Osteoblast (primary cell): ENCODE measurements at regions not wholly inside any gene's neighbourhood (a gene's known extent, or its start where the extent isn't known, plus 50 kb on each side); places are given as distances from the start of the nearest gene placed in this dataset.
"Not testable (repeated sequence)": the region's sequence is repeated elsewhere in the genome, so short reads cannot be mapped to it uniquely, and the experiment has no call there.

Experiments used
- DNase-seq: peaks from one replicate; pipeline ENCODE4 v3.0.0; 2011; ENCODE audit warnings: low spot score, mixed read lengths; ENCODE audit not compliant: insufficient read length; ENCODE audit errors: missing footprints
- H2AFZ ChIP-seq: 2 replicates; pipeline ENCODE4 v1.6.0; 2011; ENCODE audit warnings: mild to moderate bottlenecking, low read length
- H3K27ac ChIP-seq: 2 replicates; pipeline ENCODE4 v1.5.1; 2011; ENCODE audit warnings: mild to moderate bottlenecking, low read depth, low read length, moderate library complexity
- H3K27me3 ChIP-seq: 2 replicates; pipeline ENCODE4 v1.6.0; 2012; ENCODE audit warnings: mild to moderate bottlenecking, control low read depth, inconsistent platforms, low read length, moderate library complexity; ENCODE audit not compliant: insufficient read depth
- H3K36me3 ChIP-seq: 2 replicates; pipeline ENCODE4 v1.5.1; 2011; ENCODE audit warnings: mild to moderate bottlenecking, low read length, control low read depth, moderate library complexity; ENCODE audit not compliant: insufficient read depth
- H3K4me1 ChIP-seq: 2 replicates; pipeline ENCODE4 v1.5.1; 2011; ENCODE audit warnings: mild to moderate bottlenecking, low read length, control low read depth, moderate library complexity; ENCODE audit not compliant: insufficient read depth
- H3K4me2 ChIP-seq: 2 replicates; pipeline ENCODE4 v1.6.0; 2011; ENCODE audit warnings: mild to moderate bottlenecking, low read length; ENCODE audit not compliant: insufficient read depth
- H3K4me3 ChIP-seq: fragments of 200-600 bp; sonication (generic); 3 replicates; pipeline ENCODE4 v1.5.1; 2012; ENCODE audit warnings: mild to moderate bottlenecking, low read length, inconsistent platforms; ENCODE audit not compliant: insufficient read depth
- H3K79me2 ChIP-seq: 2 replicates; pipeline ENCODE4 v1.6.0; 2012; ENCODE audit warnings: mild to moderate bottlenecking, low read length, control low read depth, inconsistent platforms; ENCODE audit not compliant: insufficient read depth
- H3K9me3 ChIP-seq: 2 replicates; pipeline ENCODE4 v1.5.1; 2011; ENCODE audit warnings: low read depth, low read length, control low read depth
- H4K20me1 ChIP-seq: 2 replicates; pipeline ENCODE4 v1.6.0; 2012; ENCODE audit warnings: mild to moderate bottlenecking, low read length, control low read depth; ENCODE audit not compliant: insufficient read depth
- TF ChIP-seq, protein P1 (sequence below): IDR thresholded peaks from 2 replicates; pipeline ENCODE4 v1.5.1; 2011; ENCODE audit warnings: mild to moderate bottlenecking, low read depth, low read length, moderate library complexity; ENCODE audit errors: extremely low read depth

DNA sequence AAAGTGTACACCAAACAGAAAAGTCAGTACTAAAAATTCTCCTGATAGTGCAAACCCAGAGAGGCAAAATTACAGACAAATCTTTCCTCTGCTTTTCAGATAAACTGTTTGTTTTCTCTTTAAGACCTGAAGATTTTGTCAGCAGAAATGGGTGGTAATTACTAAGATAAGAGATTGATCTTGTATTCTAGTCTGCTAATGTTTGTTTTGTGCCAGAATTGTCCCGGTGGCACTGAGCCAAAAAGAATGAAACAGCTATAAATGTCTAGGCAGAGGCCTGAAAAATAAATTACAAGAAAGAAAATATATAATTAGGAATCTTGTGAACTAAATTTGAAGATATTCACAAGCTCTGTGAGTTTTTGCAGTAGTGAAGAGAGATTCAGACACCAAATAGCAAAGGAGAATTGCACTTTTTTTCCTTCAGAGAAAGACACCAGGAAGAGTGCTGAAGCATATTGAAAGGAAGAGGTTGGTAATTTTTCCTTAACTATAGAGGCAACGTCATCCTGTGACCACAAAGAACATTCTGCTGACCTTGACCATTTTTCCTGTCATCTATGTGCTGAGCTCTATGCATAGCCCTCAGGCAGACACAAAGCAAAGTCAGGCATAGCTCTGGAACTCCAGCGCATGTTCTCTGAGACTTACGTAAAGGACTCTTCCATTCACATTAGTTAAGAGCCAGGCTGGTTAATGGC lies 314.5 kb upstream of the RASGEF1B start:
- Histone ChIP-seq H3K27ac (no peak overlapping the region), H3K27me3 (no peaks in the 10 kb centered on the region), H3K4me3 (no peak overlapping the region), H3K4me1 (no peaks in the 10 kb centered on the region), H2AFZ (no peak overlapping the region), H4K20me1 (no peaks in the 10 kb centered on the region), H3K4me2 (no peak overlapping the region), H3K36me3 (no peaks in the 10 kb centered on the region), H3K79me2 (no peaks in the 10 kb centered on the region), H3K9me3 (no peaks in the 10 kb centered on the region)
- TF ChIP-seq, protein P1, sequence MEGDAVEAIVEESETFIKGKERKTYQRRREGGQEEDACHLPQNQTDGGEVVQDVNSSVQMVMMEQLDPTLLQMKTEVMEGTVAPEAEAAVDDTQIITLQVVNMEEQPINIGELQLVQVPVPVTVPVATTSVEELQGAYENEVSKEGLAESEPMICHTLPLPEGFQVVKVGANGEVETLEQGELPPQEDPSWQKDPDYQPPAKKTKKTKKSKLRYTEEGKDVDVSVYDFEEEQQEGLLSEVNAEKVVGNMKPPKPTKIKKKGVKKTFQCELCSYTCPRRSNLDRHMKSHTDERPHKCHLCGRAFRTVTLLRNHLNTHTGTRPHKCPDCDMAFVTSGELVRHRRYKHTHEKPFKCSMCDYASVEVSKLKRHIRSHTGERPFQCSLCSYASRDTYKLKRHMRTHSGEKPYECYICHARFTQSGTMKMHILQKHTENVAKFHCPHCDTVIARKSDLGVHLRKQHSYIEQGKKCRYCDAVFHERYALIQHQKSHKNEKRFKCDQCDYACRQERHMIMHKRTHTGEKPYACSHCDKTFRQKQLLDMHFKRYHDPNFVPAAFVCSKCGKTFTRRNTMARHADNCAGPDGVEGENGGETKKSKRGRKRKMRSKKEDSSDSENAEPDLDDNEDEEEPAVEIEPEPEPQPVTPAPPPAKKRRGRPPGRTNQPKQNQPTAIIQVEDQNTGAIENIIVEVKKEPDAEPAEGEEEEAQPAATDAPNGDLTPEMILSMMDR: no peak
- peak; percentile 4 for DNase-seq

DNA sequence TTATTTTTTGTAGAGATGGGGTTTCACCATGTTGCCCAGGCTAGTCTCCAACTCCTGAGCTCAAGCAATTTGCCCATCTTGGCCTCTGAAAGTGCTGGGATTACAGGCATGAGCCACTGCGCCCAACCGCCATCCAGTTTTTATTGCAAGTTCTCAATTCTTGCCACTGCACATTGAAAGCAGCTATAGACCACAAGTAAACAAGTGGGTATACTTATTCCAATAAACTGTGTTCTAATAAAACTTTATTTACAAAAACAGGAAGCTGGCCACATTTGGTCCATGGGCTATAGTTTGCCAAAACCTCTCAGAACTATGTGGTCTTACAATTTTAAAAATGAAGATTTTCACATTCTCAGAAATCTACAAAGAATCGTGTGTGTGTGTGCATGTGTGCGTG lies 313.6 kb upstream of the RASGEF1B start:
- no peaks in the 10 kb centered on the region for H3K36me3 ChIP-seq
- no peak for DNase-seq
- TF ChIP-seq, protein P1: no peak
- no peaks in the 10 kb centered on the region for H3K9me3 ChIP-seq
- H3K79me2 ChIP-seq: no peaks in the 10 kb centered on the region
- no peaks in the 10 kb centered on the region for H3K27me3 ChIP-seq
- no peak overlapping the region for H3K27ac ChIP-seq
- no peak overlapping the region for H2AFZ ChIP-seq
- no peaks in the 10 kb centered on the region for H3K4me1 ChIP-seq
- no peaks in the 10 kb centered on the region for H4K20me1 ChIP-seq
- H3K4me2 ChIP-seq: no peak overlapping the region
- no peak overlapping the region for H3K4me3 ChIP-seq

DNA sequence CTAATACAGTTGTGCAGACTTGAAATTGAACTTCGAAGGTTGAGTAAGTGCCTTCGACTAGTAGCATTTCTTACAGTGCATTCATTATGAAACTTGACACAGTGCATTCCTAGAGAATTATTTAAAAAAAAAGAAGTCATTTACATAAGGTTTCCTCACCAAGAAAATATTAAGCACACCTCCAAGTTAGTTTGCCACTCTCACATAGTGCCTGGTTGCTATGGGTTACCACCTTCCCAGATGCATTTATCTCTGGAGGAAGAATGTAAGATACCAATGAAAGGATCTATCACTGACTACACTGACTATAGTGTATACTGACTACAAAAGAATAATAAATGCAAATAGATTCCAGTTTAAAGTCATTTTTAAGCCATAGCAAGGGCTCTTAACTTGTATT lies 311.9 kb upstream of the RASGEF1B start:
- H2AFZ ChIP-seq: no peak overlapping the region
- H3K4me1 ChIP-seq: no peaks in the 10 kb centered on the region
- DNase-seq: no peak
- no peaks in the 10 kb centered on the region for H4K20me1 ChIP-seq
- no peaks in the 10 kb centered on the region for H3K36me3 ChIP-seq
- H3K4me3 ChIP-seq: no peak overlapping the region
- H3K27me3 ChIP-seq: no peaks in the 10 kb centered on the region
- H3K27ac ChIP-seq: no peak overlapping the region
- TF ChIP-seq, protein P1: no peak
- no peaks in the 10 kb centered on the region for H3K79me2 ChIP-seq
- H3K4me2 ChIP-seq: no peak overlapping the region
- H3K9me3 ChIP-seq: no peaks in the 10 kb centered on the region

DNA sequence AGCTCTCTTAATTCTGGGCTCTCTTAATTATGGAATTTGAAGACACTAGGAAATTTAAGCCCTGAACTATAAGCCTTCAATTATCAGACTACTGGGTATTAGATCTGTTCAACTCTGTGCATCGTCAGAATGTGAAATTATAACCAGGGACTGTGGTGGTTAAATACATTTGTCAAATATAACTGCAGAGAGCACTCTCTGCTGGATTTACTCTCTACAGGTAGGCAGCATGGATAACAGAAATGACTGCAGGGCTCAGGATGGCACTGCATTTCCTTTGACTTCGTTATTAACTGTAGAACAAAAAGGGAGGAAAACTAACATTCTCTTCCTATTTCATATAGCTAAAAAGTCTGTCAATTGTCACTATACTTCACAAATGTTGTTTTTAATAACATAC lies 310.1 kb upstream of the RASGEF1B start:
- Histone ChIP-seq H3K4me2 (no peak overlapping the region), H3K9me3 (no peaks in the 10 kb centered on the region), H3K27ac (no peak overlapping the region), H3K79me2 (no peaks in the 10 kb centered on the region), H3K4me1 (no peaks in the 10 kb centered on the region), H3K4me3 (no peak overlapping the region), H2AFZ (no peak overlapping the region), H3K27me3 (no peaks in the 10 kb centered on the region), H3K36me3 (no peaks in the 10 kb centered on the region), H4K20me1 (no peaks in the 10 kb centered on the region)
- no peak for DNase-seq
- TF ChIP-seq, protein P1: no peak

DNA sequence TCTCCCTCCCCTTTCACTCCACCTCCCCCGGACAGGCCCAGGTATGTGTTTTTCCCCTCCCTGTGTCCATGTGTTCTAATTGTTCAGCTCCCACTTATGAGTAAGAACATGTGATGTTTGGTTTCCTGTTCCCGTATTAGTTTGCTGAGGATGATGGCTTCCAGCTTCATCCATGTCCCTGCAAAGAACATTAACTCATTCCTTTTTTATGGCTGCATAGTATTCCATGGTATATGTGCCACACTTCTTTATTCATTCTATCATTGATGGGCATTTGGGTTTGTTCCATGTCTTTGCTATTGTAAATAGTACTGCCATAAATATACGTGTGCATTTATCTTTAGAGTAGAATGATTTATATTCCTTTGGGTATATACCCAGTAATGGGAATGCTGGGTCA lies 306.0 kb upstream of the RASGEF1B start:
- H2AFZ ChIP-seq, H3K27ac ChIP-seq, H3K4me3 ChIP-seq, H4K20me1 ChIP-seq, H3K36me3 ChIP-seq, H3K27me3 ChIP-seq, H3K4me1 ChIP-seq, H3K9me3 ChIP-seq, H3K79me2 ChIP-seq, H3K4me2 ChIP-seq, DNase-seq: not testable (repeated sequence)
